ENCODE measurements at regions not wholly inside any gene's neighbourhood (a gene's known extent, or its start where the extent isn't known, plus 50 kb on each side); places are given as distances from the start of the nearest gene placed in this dataset.

DNA sequence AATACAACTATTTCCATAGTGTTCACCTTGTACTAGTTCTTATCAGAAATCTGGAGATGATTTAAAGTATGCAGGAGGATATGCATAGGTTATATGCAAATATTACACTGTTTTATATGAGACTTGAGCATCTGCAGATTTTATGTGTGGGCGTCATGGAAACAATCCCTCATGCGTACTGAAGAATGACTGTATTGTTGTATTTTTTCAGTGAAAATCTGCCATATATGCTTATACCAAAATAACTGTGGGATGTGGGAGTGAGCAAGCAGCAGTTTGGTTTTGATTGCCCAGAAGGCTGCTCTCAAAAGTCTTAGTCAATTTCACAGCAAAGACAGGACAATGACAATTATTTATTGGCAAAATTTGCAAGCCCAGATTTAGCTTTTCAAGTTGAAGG lies 238.8 kb upstream of the PCDH20 start:
- TF ChIP-seq, protein P1, sequence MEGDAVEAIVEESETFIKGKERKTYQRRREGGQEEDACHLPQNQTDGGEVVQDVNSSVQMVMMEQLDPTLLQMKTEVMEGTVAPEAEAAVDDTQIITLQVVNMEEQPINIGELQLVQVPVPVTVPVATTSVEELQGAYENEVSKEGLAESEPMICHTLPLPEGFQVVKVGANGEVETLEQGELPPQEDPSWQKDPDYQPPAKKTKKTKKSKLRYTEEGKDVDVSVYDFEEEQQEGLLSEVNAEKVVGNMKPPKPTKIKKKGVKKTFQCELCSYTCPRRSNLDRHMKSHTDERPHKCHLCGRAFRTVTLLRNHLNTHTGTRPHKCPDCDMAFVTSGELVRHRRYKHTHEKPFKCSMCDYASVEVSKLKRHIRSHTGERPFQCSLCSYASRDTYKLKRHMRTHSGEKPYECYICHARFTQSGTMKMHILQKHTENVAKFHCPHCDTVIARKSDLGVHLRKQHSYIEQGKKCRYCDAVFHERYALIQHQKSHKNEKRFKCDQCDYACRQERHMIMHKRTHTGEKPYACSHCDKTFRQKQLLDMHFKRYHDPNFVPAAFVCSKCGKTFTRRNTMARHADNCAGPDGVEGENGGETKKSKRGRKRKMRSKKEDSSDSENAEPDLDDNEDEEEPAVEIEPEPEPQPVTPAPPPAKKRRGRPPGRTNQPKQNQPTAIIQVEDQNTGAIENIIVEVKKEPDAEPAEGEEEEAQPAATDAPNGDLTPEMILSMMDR (IDR thresholded peaks at IDR 0.05 in 2 of 3, conservative IDR thresholded peaks at IDR 0.05 in 1 of 3; ENCODE audit: control insufficient read depth in 2 of 3, extremely low read depth in 1 of 3, insufficient read depth in 1 of 3, low read depth in 3 of 3, low read length in 3 of 3) = no peak
- TF ChIP-seq EZH2 (IDR thresholded peaks at IDR 0.05; ENCODE audit: borderline replicate concordance, control insufficient read depth, low read depth, low read length) (no peak), EP300 (IDR thresholded peaks at IDR 0.05; ENCODE audit: borderline replicate concordance in 1 of 2, control insufficient read depth in 1 of 2, low read depth in 2 of 2, low read length in 2 of 2) (no peak), POLR2A (IDR thresholded peaks at IDR 0.05; ENCODE audit: low read depth, low read length) (no peak), POLR2AphosphoS5 (IDR thresholded peaks at IDR 0.05; ENCODE audit: low read length) (no peak)
